ENCODE measurements at regions not wholly inside any gene's neighbourhood (a gene's known extent, or its start where the extent isn't known, plus 50 kb on each side); places are given as distances from the start of the nearest gene placed in this dataset.

DNA sequence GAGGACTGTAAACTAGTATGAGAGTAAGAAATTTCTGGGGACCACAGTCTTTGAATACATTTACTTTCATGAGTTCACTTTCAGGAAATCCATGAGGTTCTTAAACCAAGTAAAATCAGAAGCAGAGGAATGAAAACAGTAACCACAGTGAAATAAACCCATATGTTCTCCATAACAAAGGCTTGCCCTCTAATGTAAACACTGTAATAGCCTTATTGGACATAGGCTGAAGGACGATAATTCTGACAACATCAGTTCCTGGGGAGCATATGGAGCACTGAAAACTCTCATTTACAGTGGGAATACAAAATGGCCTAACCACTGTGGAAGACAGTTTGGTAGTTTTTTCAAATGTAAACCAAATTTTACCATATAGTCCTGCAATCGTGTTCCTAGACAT lies 965.8 kb downstream of the NSUN3 start:
- TF ChIP-seq POLR2A (IDR thresholded peaks at IDR 0.05) (no peak), CTCF (IDR thresholded peaks at IDR 0.05) (no peak)
